OCI-LY1 (cell line): ENCODE measurements at regions not wholly inside any gene's neighbourhood (a gene's known extent, or its start where the extent isn't known, plus 50 kb on each side); places are given as distances from the start of the nearest gene placed in this dataset.

ENCODE experiments used
- H2AFZ ChIP-seq: fragments of 200-600 bp; sonication (generic), shearing (Covaris generic); 2 replicates; pipeline ENCODE4 v1.6.0; 2014; ENCODE audit warnings: antibody characterized with exemption, mild to moderate bottlenecking, low read length
- H3F3A ChIP-seq: fragments of 200-600 bp; sonication (generic), shearing (Covaris generic); 2 replicates; pipeline ENCODE4 v1.6.0; 2014; ENCODE audit warnings: mild to moderate bottlenecking, antibody characterized with exemption, low read length, moderate library complexity; ENCODE audit not compliant: insufficient read depth
- H3K27ac ChIP-seq: fragments of 200-600 bp; sonication (generic); 2 replicates; pipeline ENCODE4 v1.5.1; 2014; ENCODE audit warnings: low read length, mixed run types, mild to moderate bottlenecking, low read depth; ENCODE audit not compliant: poor library complexity, severe bottlenecking
- H3K27me3 ChIP-seq: fragments of 200-600 bp; sonication (generic); 2 replicates; pipeline ENCODE4 v1.6.0; 2014; ENCODE audit warnings: antibody characterized with exemption, mild to moderate bottlenecking, low read length, moderate library complexity; ENCODE audit not compliant: insufficient read depth
- H3K36me3 ChIP-seq: fragments of 200-600 bp; sonication (generic); 2 replicates; pipeline ENCODE4 v1.6.1; 2014; ENCODE audit warnings: mild to moderate bottlenecking, antibody characterized with exemption, low read length, moderate library complexity, mixed read lengths; ENCODE audit not compliant: insufficient read depth
- H3K4me1 ChIP-seq: fragments of 200-600 bp; sonication (generic); 2 replicates; pipeline ENCODE4 v1.5.1; 2014; ENCODE audit warnings: mild to moderate bottlenecking, low read length, moderate library complexity; ENCODE audit not compliant: insufficient read depth, severe bottlenecking
- H3K4me2 ChIP-seq: fragments of 200-600 bp; sonication (generic), shearing (Covaris generic); 2 replicates; pipeline ENCODE4 v1.6.1; 2014; ENCODE audit warnings: low read length
- H3K4me3 ChIP-seq: fragments of 200-600 bp; sonication (generic); 2 replicates; pipeline ENCODE4 v1.5.1; 2014; ENCODE audit warnings: low read length, low read depth, mild to moderate bottlenecking, mixed read lengths; ENCODE audit not compliant: poor library complexity, severe bottlenecking
- H3K79me2 ChIP-seq: fragments of 200-600 bp; shearing (Covaris generic); 2 replicates; pipeline ENCODE4 v1.6.1; 2016; ENCODE audit warnings: mixed run types, low read length, mixed read lengths; ENCODE audit not compliant: insufficient read depth
- H3K9ac ChIP-seq: fragments of 200-600 bp; sonication (generic), shearing (Covaris generic); 2 replicates; pipeline ENCODE4 v1.6.1; 2014; ENCODE audit warnings: mild to moderate bottlenecking, low read length, mixed read lengths
- H3K9me2 ChIP-seq: fragments of 200-600 bp; sonication (generic), shearing (Covaris generic); 2 replicates; pipeline ENCODE4 v1.6.1; 2014; ENCODE audit warnings: low read depth, mild to moderate bottlenecking, low read length, mixed read lengths
- H3K9me3 ChIP-seq: fragments of 200-600 bp; shearing (Covaris generic); 2 replicates; pipeline ENCODE4 v1.6.1; 2014; ENCODE audit warnings: low read length, mixed read lengths
- H4K20me1 ChIP-seq: fragments of 200-600 bp; sonication (generic), shearing (Covaris generic); 2 replicates; pipeline ENCODE4 v1.6.0; 2016; ENCODE audit warnings: mild to moderate bottlenecking, low read length; ENCODE audit not compliant: insufficient read depth
- CTCF ChIP-seq: fragments of 200-600 bp; sonication (generic), shearing (Covaris generic); IDR thresholded peaks from 2 replicates; pipeline ENCODE4 v1.5.1; 2017; ENCODE audit warnings: mild to moderate bottlenecking, antibody characterized with exemption, low read length, moderate library complexity, mixed read lengths
- EZH2 ChIP-seq: fragments of 200-600 bp; sonication (generic), shearing (Covaris generic); IDR thresholded peaks from 2 replicates; pipeline ENCODE4 v1.8.0; 2017; ENCODE audit warnings: borderline replicate concordance, mixed run types, mild to moderate bottlenecking, antibody characterized with exemption, low read length, moderate library complexity, mixed read lengths

- Histone ChIP-seq H3K9me3 (no peaks in the 10 kb centered on the region), H3K4me1 (peaks cover 8% of the 10 kb centered on the region), H2AFZ (no peak overlapping the region), H3K9me2 (no peaks in the 10 kb centered on the region), H3K9ac (no peak overlapping the region), H3K27me3 (no peaks in the 10 kb centered on the region), H3K79me2 (no peaks in the 10 kb centered on the region), H3K4me2 (peak overlapping the region; percentile 17; the same call in 1 of the 2 replicates), H3K36me3 (no peaks in the 10 kb centered on the region), H4K20me1 (no peaks in the 10 kb centered on the region), H3F3A (no peaks in the 10 kb centered on the region), H3K4me3 (no peak overlapping the region), H3K27ac (no peak overlapping the region)
- TF ChIP-seq CTCF (no peak), EZH2 (no peak)
Observed at GRCh38 chr21:39082656-39083376, 100.4 kb downstream of the PSMG1 start.

- H3K27ac ChIP-seq = no peak overlapping the region
Observed at GRCh38 chr21:39080366-39080765, 102.9 kb downstream of the PSMG1 start.

GRCh38 chr21:39079617-39080016 lies 103.6 kb downstream of the PSMG1 start:
- Histone ChIP-seq H3K27ac (no peak overlapping the region), H3K9ac (no peak overlapping the region), H3K9me3 (no peaks in the 10 kb centered on the region), H4K20me1 (no peaks in the 10 kb centered on the region), H3F3A (no peaks in the 10 kb centered on the region), H3K4me3 (no peak overlapping the region), H3K36me3 (no peaks in the 10 kb centered on the region), H3K4me1 (peaks cover 8% of the 10 kb centered on the region), H3K79me2 (no peaks in the 10 kb centered on the region), H3K9me2 (no peaks in the 10 kb centered on the region), H3K4me2 (no peak overlapping the region), H3K27me3 (no peaks in the 10 kb centered on the region), H2AFZ (no peak overlapping the region)
- TF ChIP-seq EZH2 (no peak), CTCF (no peak)

More at GRCh38 chr21:39080366-39080765, 102.9 kb downstream of the PSMG1 start:
- peaks cover 8% of the 10 kb centered on the region for H3K4me1 ChIP-seq
- H3K9me3 ChIP-seq = no peaks in the 10 kb centered on the region
- H3K36me3 ChIP-seq = no peaks in the 10 kb centered on the region
- no peak overlapping the region for H3K4me3 ChIP-seq
- H3K79me2 ChIP-seq = no peaks in the 10 kb centered on the region
- no peaks in the 10 kb centered on the region for H3K9me2 ChIP-seq
- H2AFZ ChIP-seq = no peak overlapping the region
- no peak overlapping the region for H3K4me2 ChIP-seq
- no peak overlapping the region for H3K9ac ChIP-seq
- TF ChIP-seq CTCF = no peak
- no peak for TF ChIP-seq EZH2
- H3F3A ChIP-seq = no peaks in the 10 kb centered on the region
- H4K20me1 ChIP-seq = no peaks in the 10 kb centered on the region
- H3K27me3 ChIP-seq = no peaks in the 10 kb centered on the region
